ENCODE measurements at regions not wholly inside any gene's neighbourhood (a gene's known extent, or its start where the extent isn't known, plus 50 kb on each side); places are given as distances from the start of the nearest gene placed in this dataset.

DNA sequence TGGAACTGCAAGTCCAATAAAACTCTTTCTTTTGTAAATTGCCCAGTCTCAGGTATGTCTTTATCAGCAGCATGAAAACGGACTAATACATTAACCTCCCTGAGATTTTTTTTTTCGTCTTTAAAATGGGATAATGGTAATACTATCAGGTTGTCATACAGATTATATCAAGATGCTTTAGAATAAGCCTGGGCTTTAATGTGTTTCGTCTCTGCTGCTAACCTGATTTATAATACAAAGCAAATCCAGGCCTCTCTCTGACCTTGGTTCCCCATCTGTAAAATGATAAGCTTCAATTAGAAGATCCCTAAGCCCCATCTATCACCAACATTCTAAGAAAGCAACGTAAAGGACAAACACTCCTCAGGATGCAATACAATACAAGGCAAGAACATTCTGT is 283.5 kb downstream of the LRATD1 start:
- Mint-ChIP-seq H3K4me3 (no peak overlapping the region), H3K9me3 (peaks cover 31% of the 10 kb centered on the region), H3K36me3 (ENCODE audit: low read depth) (no peaks in the 10 kb centered on the region), H3K27me3 (ENCODE audit: insufficient read depth) (no peaks in the 10 kb centered on the region; the same call in 1 of the 2 replicates), H3K4me1 (ENCODE audit: low read depth) (no peaks in the 10 kb centered on the region), H3K27ac (no peak overlapping the region)
- DNase-seq, result no peak
- TF ChIP-seq, protein P1, sequence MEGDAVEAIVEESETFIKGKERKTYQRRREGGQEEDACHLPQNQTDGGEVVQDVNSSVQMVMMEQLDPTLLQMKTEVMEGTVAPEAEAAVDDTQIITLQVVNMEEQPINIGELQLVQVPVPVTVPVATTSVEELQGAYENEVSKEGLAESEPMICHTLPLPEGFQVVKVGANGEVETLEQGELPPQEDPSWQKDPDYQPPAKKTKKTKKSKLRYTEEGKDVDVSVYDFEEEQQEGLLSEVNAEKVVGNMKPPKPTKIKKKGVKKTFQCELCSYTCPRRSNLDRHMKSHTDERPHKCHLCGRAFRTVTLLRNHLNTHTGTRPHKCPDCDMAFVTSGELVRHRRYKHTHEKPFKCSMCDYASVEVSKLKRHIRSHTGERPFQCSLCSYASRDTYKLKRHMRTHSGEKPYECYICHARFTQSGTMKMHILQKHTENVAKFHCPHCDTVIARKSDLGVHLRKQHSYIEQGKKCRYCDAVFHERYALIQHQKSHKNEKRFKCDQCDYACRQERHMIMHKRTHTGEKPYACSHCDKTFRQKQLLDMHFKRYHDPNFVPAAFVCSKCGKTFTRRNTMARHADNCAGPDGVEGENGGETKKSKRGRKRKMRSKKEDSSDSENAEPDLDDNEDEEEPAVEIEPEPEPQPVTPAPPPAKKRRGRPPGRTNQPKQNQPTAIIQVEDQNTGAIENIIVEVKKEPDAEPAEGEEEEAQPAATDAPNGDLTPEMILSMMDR (IDR thresholded peaks at IDR 0.05), result no peak

DNA sequence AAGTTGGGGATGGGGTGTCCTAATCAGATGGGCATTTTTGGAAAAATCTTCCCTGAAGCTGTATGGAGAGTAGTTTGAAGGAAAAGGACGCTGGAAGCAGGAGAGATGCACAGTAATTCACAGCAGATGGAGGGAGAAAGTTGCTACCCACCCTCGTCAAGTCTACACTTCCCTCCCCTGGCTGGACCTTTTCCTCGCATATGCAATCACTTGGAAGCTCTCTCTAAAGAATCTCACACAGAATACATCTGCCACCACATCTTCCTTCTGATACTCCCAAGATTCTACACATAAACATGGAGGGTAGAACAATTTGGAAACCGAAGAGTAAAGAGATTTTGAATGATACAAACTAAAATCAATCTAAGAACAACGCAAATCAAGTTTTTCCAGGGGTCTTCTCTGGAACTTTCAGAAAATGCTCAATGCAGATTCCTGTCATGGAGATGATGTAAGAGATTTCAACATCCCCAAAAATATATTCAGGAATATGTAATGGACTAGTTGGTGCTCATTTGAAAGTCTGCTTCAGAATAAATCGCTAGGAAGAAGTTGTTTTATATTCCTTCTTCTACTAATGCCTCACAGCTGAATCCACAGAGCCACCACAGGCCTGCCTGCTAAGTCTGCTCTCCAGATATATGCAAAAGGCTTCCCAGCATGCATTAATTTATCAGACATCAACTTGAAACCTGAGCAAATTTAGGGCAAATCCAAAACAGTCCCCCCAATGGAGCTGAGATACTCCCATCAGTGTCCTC is 291.5 kb downstream of the LRATD1 start:
- H3K27ac Mint-ChIP-seq, result no peak overlapping the region
- TF ChIP-seq, protein P1 (IDR thresholded peaks at IDR 0.05), result no peak
- no peaks in the 10 kb centered on the region for H3K4me1 Mint-ChIP-seq (ENCODE audit: low read depth)

DNA sequence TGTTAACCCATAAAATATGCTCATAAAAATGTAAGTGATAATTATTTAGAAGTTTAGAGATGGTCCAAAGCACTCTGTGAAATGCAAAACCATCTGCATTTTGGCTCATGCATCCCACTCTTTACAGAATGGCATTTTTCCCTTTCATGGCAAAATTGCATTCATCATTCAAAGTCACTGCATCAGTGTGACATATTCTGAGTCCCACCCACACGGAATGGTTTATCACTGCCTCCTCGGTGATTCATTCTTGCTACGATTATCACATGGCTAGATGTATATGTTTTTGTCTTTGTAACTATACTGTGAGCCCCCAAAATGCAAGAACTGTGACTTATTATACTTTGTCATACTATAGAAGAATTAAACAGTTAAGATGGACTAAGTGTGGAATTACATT is 293.0 kb downstream of the LRATD1 start:
- H3K27me3 Mint-ChIP-seq (ENCODE audit: insufficient read depth), result no peaks in the 10 kb centered on the region
- no peaks in the 10 kb centered on the region for H3K4me1 Mint-ChIP-seq (ENCODE audit: low read depth)
- H3K4me3 Mint-ChIP-seq, result no peak overlapping the region
- DNase-seq, result no peak
- no peaks in the 10 kb centered on the region for H3K36me3 Mint-ChIP-seq (ENCODE audit: low read depth)
- peaks cover 41% of the 10 kb centered on the region for H3K9me3 Mint-ChIP-seq
- H3K27ac Mint-ChIP-seq, result no peak overlapping the region
- TF ChIP-seq, protein P1 (IDR thresholded peaks at IDR 0.05), result no peak

More for the DNA sequence above, 291.5 kb downstream of the LRATD1 start:
- no peaks in the 10 kb centered on the region for H3K36me3 Mint-ChIP-seq (ENCODE audit: low read depth)
- no peak overlapping the region for H3K4me3 Mint-ChIP-seq
- peaks cover 34% of the 10 kb centered on the region for H3K9me3 Mint-ChIP-seq
- H3K27me3 Mint-ChIP-seq (ENCODE audit: insufficient read depth), result no peaks in the 10 kb centered on the region
- no peak for DNase-seq

DNA sequence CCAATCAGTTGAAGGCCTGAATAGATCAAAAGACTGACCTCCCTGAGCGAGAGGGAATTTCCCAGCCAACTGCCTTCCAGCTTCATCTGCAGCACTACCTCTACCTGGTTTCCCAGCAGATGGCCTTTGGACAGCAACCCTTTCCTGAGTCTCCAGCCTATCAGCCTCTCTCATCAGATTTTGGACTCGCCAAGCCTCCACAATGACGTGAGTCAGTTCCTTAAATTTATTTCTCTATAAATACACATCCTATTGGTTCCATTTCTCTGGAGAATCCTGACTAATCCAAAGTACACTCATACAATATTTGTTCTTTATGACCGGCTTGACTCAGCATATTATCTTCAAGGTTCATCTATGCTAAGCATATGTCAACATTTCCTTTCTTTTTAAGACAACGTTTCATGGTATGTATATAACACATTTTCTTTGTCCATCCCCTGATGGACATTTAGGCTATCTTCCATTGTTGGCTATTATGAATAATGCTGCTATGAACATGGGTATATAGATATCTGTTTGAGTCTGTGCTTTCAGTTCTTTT is 294.6 kb downstream of the LRATD1 start:
- Mint-ChIP-seq H3K4me3 (no peak overlapping the region), H3K4me1 (ENCODE audit: low read depth) (no peaks in the 10 kb centered on the region), H3K27me3 (ENCODE audit: insufficient read depth) (no peaks in the 10 kb centered on the region), H3K36me3 (ENCODE audit: low read depth) (no peaks in the 10 kb centered on the region), H3K27ac (no peak overlapping the region), H3K9me3 (peaks cover 38% of the 10 kb centered on the region)
- DNase-seq, result no peak
- TF ChIP-seq, protein P1 (IDR thresholded peaks at IDR 0.05), result no peak

DNA sequence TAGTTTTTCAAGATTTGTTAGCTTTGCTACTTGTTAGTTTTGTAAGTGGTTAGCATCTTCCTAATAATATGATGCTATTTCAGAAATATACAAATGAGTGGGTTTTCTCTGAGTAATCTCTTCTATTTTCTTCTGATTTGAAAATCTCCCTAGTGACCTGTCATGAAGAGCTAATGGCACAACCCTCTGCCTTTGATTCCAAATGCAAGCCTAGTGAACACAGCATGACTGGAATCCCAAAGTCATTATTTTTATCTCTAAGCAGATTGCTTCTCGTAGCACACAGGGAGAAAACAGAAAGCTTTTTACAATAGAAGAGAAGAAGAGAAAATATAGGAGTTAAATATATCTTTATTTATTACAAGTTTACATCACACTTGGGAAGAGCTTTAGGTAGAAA is 295.5 kb downstream of the LRATD1 start:
- no peak overlapping the region for H3K27ac Mint-ChIP-seq
- TF ChIP-seq, protein P1 (IDR thresholded peaks at IDR 0.05), result no peak

More for the DNA sequence above, 295.5 kb downstream of the LRATD1 start:
- no peaks in the 10 kb centered on the region for H3K36me3 Mint-ChIP-seq (ENCODE audit: low read depth)
- no peak for DNase-seq
- no peaks in the 10 kb centered on the region for H3K4me1 Mint-ChIP-seq (ENCODE audit: low read depth)
- H3K9me3 Mint-ChIP-seq, result peaks cover 32% of the 10 kb centered on the region
- H3K4me3 Mint-ChIP-seq, result no peak overlapping the region
- H3K27me3 Mint-ChIP-seq (ENCODE audit: insufficient read depth), result no peaks in the 10 kb centered on the region

All from HFFc6 (cell line).